ENCODE measurements at regions not wholly inside any gene's neighbourhood (a gene's known extent, or its start where the extent isn't known, plus 50 kb on each side); places are given as distances from the start of the nearest gene placed in this dataset.
A peak's percentile ranks its signal among the peaks of the same experiment; 100 is the strongest.

- H3K27ac ChIP-seq (ENCODE audit: low read length) = no peak overlapping the region
- peak overlapping the region; percentile 76 for H3K4me3 ChIP-seq (ENCODE audit: low read length)
- peaks cover 8% of the 10 kb centered on the region for H3K4me1 ChIP-seq (ENCODE audit: control insufficient read depth, low read depth, low read length)
Observed at GRCh38 chr5:56479696-56480077, 246.6 kb upstream of the ANKRD55 start.

GRCh38 chr5:56479126-56479525, 246.0 kb upstream of the ANKRD55 start:
- no peak overlapping the region for H3K9ac ChIP-seq (ENCODE audit: low read length)
- H3K4me3 ChIP-seq (ENCODE audit: low read length) = no peak overlapping the region
- no peaks in the 10 kb centered on the region for H3K36me3 ChIP-seq (ENCODE audit: control insufficient read depth, low read depth, low read length)
- H3K27me3 ChIP-seq (ENCODE audit: control insufficient read depth, insufficient read depth, low read length) = peaks cover 35% of the 10 kb centered on the region
- no peaks in the 10 kb centered on the region for H3K9me3 ChIP-seq (ENCODE audit: control insufficient read depth, low read depth, low read length)
- no peak overlapping the region for H3K27ac ChIP-seq (ENCODE audit: low read length)
- H3K4me1 ChIP-seq (ENCODE audit: control insufficient read depth, low read depth, low read length) = peaks cover 8% of the 10 kb centered on the region

More at GRCh38 chr5:56479696-56480077, 246.6 kb upstream of the ANKRD55 start:
- H3K36me3 ChIP-seq (ENCODE audit: control insufficient read depth, low read depth, low read length) = no peaks in the 10 kb centered on the region
- no peak overlapping the region for H3K9ac ChIP-seq (ENCODE audit: low read length)
- no peaks in the 10 kb centered on the region for H3K9me3 ChIP-seq (ENCODE audit: control insufficient read depth, low read depth, low read length)
- peaks cover 35% of the 10 kb centered on the region for H3K27me3 ChIP-seq (ENCODE audit: control insufficient read depth, insufficient read depth, low read length)

GRCh38 chr5:56478062-56478461, 244.9 kb upstream of the ANKRD55 start:
- Histone ChIP-seq H3K4me1 (ENCODE audit: control insufficient read depth, low read depth, low read length) (peaks cover 8% of the 10 kb centered on the region), H3K27me3 (ENCODE audit: control insufficient read depth, insufficient read depth, low read length) (peaks cover 35% of the 10 kb centered on the region), H3K27ac (ENCODE audit: low read length) (no peak overlapping the region), H3K36me3 (ENCODE audit: control insufficient read depth, low read depth, low read length) (no peaks in the 10 kb centered on the region), H3K9me3 (ENCODE audit: control insufficient read depth, low read depth, low read length) (no peaks in the 10 kb centered on the region), H3K4me3 (ENCODE audit: low read length) (no peak overlapping the region), H3K9ac (ENCODE audit: low read length) (no peak overlapping the region)

GRCh38 chr5:56476487-56476856, 243.3 kb upstream of the ANKRD55 start:
- H3K9me3 ChIP-seq (ENCODE audit: control insufficient read depth, low read depth, low read length) = no peaks in the 10 kb centered on the region
- H3K36me3 ChIP-seq (ENCODE audit: control insufficient read depth, low read depth, low read length) = no peaks in the 10 kb centered on the region
- H3K4me1 ChIP-seq (ENCODE audit: control insufficient read depth, low read depth, low read length) = peaks cover 8% of the 10 kb centered on the region
- H3K4me3 ChIP-seq (ENCODE audit: low read length) = no peak overlapping the region
- no peak overlapping the region for H3K9ac ChIP-seq (ENCODE audit: low read length)
- peaks cover 26% of the 10 kb centered on the region for H3K27me3 ChIP-seq (ENCODE audit: control insufficient read depth, insufficient read depth, low read length)
- no peak overlapping the region for H3K27ac ChIP-seq (ENCODE audit: low read length)

- H3K9me3 ChIP-seq (ENCODE audit: control insufficient read depth, low read depth, low read length) = no peaks in the 10 kb centered on the region
- no peaks in the 10 kb centered on the region for H3K36me3 ChIP-seq (ENCODE audit: control insufficient read depth, low read depth, low read length)
- H3K4me3 ChIP-seq (ENCODE audit: low read length) = no peak overlapping the region
- peaks cover 20% of the 10 kb centered on the region for H3K27me3 ChIP-seq (ENCODE audit: control insufficient read depth, insufficient read depth, low read length)
- no peak overlapping the region for H3K27ac ChIP-seq (ENCODE audit: low read length)
- peaks cover 8% of the 10 kb centered on the region for H3K4me1 ChIP-seq (ENCODE audit: control insufficient read depth, low read depth, low read length)
- no peak overlapping the region for H3K9ac ChIP-seq (ENCODE audit: low read length)
Observed at GRCh38 chr5:56475689-56476486, 242.8 kb upstream of the ANKRD55 start.

- Histone ChIP-seq H3K27me3 (ENCODE audit: control insufficient read depth, insufficient read depth, low read length) (no peaks in the 10 kb centered on the region), H3K4me3 (ENCODE audit: low read length) (no peak overlapping the region), H3K9me3 (ENCODE audit: control insufficient read depth, low read depth, low read length) (no peaks in the 10 kb centered on the region), H3K4me1 (ENCODE audit: control insufficient read depth, low read depth, low read length) (peaks cover 2% of the 10 kb centered on the region), H3K36me3 (ENCODE audit: control insufficient read depth, low read depth, low read length) (no peaks in the 10 kb centered on the region), H3K9ac (ENCODE audit: low read length) (no peak overlapping the region), H3K27ac (ENCODE audit: low read length) (no peak overlapping the region)
Observed at GRCh38 chr5:56471707-56472106, 238.6 kb upstream of the ANKRD55 start.

GRCh38 chr5:56470007-56470406, 236.9 kb upstream of the ANKRD55 start:
- Histone ChIP-seq H3K27me3 (ENCODE audit: control insufficient read depth, insufficient read depth, low read length) (no peaks in the 10 kb centered on the region), H3K36me3 (ENCODE audit: control insufficient read depth, low read depth, low read length) (no peaks in the 10 kb centered on the region), H3K9ac (ENCODE audit: low read length) (no peak overlapping the region), H3K4me3 (ENCODE audit: low read length) (no peak overlapping the region), H3K27ac (ENCODE audit: low read length) (no peak overlapping the region), H3K4me1 (ENCODE audit: control insufficient read depth, low read depth, low read length) (no peaks in the 10 kb centered on the region), H3K9me3 (ENCODE audit: control insufficient read depth, low read depth, low read length) (no peaks in the 10 kb centered on the region)

- Histone ChIP-seq H3K9me3 (ENCODE audit: control insufficient read depth, low read depth, low read length) (no peaks in the 10 kb centered on the region), H3K9ac (ENCODE audit: low read length) (no peak overlapping the region), H3K4me3 (ENCODE audit: low read length) (no peak overlapping the region), H3K36me3 (ENCODE audit: control insufficient read depth, low read depth, low read length) (no peaks in the 10 kb centered on the region), H3K27me3 (ENCODE audit: control insufficient read depth, insufficient read depth, low read length) (no peaks in the 10 kb centered on the region), H3K4me1 (ENCODE audit: control insufficient read depth, low read depth, low read length) (peaks cover 5% of the 10 kb centered on the region), H3K27ac (ENCODE audit: low read length) (no peak overlapping the region)
Observed at GRCh38 chr5:56468277-56468676, 235.1 kb upstream of the ANKRD55 start.

GRCh38 chr5:56467176-56467717, 234.1 kb upstream of the ANKRD55 start:
- Histone ChIP-seq H3K4me3 (ENCODE audit: low read length) (no peak overlapping the region), H3K27ac (ENCODE audit: low read length) (no peak overlapping the region), H3K27me3 (ENCODE audit: control insufficient read depth, insufficient read depth, low read length) (no peaks in the 10 kb centered on the region), H3K9me3 (ENCODE audit: control insufficient read depth, low read depth, low read length) (no peaks in the 10 kb centered on the region), H3K4me1 (ENCODE audit: control insufficient read depth, low read depth, low read length) (peaks cover 5% of the 10 kb centered on the region), H3K36me3 (ENCODE audit: control insufficient read depth, low read depth, low read length) (no peaks in the 10 kb centered on the region), H3K9ac (ENCODE audit: low read length) (no peak overlapping the region)

GRCh38 chr5:56466136-56466816, 233.1 kb upstream of the ANKRD55 start:
- H3K27me3 ChIP-seq (ENCODE audit: control insufficient read depth, insufficient read depth, low read length) = no peaks in the 10 kb centered on the region
- H3K36me3 ChIP-seq (ENCODE audit: control insufficient read depth, low read depth, low read length) = no peaks in the 10 kb centered on the region
- no peak overlapping the region for H3K4me3 ChIP-seq (ENCODE audit: low read length)
- no peak overlapping the region for H3K27ac ChIP-seq (ENCODE audit: low read length)
- H3K9me3 ChIP-seq (ENCODE audit: control insufficient read depth, low read depth, low read length) = no peaks in the 10 kb centered on the region
- no peak overlapping the region for H3K9ac ChIP-seq (ENCODE audit: low read length)
- H3K4me1 ChIP-seq (ENCODE audit: control insufficient read depth, low read depth, low read length) = peaks cover 5% of the 10 kb centered on the region

GRCh38 chr5:56465769-56466135, 232.6 kb upstream of the ANKRD55 start:
- no peaks in the 10 kb centered on the region for H3K36me3 ChIP-seq (ENCODE audit: control insufficient read depth, low read depth, low read length)
- no peaks in the 10 kb centered on the region for H3K27me3 ChIP-seq (ENCODE audit: control insufficient read depth, insufficient read depth, low read length)
- no peaks in the 10 kb centered on the region for H3K9me3 ChIP-seq (ENCODE audit: control insufficient read depth, low read depth, low read length)
- peaks cover 5% of the 10 kb centered on the region for H3K4me1 ChIP-seq (ENCODE audit: control insufficient read depth, low read depth, low read length)
- no peak overlapping the region for H3K4me3 ChIP-seq (ENCODE audit: low read length)
- no peak overlapping the region for H3K27ac ChIP-seq (ENCODE audit: low read length)
- no peak overlapping the region for H3K9ac ChIP-seq (ENCODE audit: low read length)

Measured in iPS-18a (cell line).